Neural cell (in vitro differentiated cells): ENCODE measurements at regions not wholly inside any gene's neighbourhood (a gene's known extent, or its start where the extent isn't known, plus 50 kb on each side); places are given as distances from the start of the nearest gene placed in this dataset.

Experiments used
- EP300 ChIP-seq: fragments of 450-650 bp; conservative IDR thresholded peaks from 2 replicates; pipeline ENCODE4 v1.6.1; 2014; ENCODE audit warnings: antibody characterized with exemption, mild to moderate bottlenecking, moderate library complexity; ENCODE audit not compliant: poor library complexity, severe bottlenecking
- EZH2 ChIP-seq: fragments of 200-600, 300-800 bp; shearing (Covaris generic), sonication (generic); IDR thresholded peaks from 2 replicates; pipeline ENCODE4 v1.6.1; 2014; ENCODE audit warnings: antibody characterized with exemption, low read length, borderline replicate concordance, mild to moderate bottlenecking; ENCODE audit not compliant: insufficient read depth, poor library complexity, severe bottlenecking
- MXI1 ChIP-seq: fragments of 450-650 bp; conservative IDR thresholded peaks from 2 replicates; pipeline ENCODE4 v1.6.1; 2014; ENCODE audit warnings: antibody characterized with exemption, mild to moderate bottlenecking; ENCODE audit not compliant: poor library complexity, severe bottlenecking
- POLR2AphosphoS5 ChIP-seq: IDR thresholded peaks from 2 replicates; pipeline ENCODE4 v1.6.1; 2012
- RAD21 ChIP-seq: fragments of 450-650 bp; conservative IDR thresholded peaks from 2 replicates; pipeline ENCODE4 v1.6.1; 2014; ENCODE audit warnings: antibody characterized with exemption, mild to moderate bottlenecking, moderate library complexity
- SMC3 ChIP-seq: fragments of 450-650 bp; conservative IDR thresholded peaks from 2 replicates; pipeline ENCODE4 v1.6.1; 2014; ENCODE audit warnings: antibody characterized with exemption, mild to moderate bottlenecking, moderate library complexity; ENCODE audit not compliant: poor library complexity
- TAF1 ChIP-seq: IDR thresholded peaks from 2 replicates; pipeline ENCODE4 v1.6.1; 2012; ENCODE audit warnings: low read depth
- TF ChIP-seq, protein P1 (sequence below): fragments of 450-650 bp; IDR thresholded peaks from 2 replicates; pipeline ENCODE4 v1.5.1; 2014; ENCODE audit warnings: antibody characterized with exemption, mild to moderate bottlenecking, moderate library complexity; ENCODE audit not compliant: poor library complexity, severe bottlenecking

DNA sequence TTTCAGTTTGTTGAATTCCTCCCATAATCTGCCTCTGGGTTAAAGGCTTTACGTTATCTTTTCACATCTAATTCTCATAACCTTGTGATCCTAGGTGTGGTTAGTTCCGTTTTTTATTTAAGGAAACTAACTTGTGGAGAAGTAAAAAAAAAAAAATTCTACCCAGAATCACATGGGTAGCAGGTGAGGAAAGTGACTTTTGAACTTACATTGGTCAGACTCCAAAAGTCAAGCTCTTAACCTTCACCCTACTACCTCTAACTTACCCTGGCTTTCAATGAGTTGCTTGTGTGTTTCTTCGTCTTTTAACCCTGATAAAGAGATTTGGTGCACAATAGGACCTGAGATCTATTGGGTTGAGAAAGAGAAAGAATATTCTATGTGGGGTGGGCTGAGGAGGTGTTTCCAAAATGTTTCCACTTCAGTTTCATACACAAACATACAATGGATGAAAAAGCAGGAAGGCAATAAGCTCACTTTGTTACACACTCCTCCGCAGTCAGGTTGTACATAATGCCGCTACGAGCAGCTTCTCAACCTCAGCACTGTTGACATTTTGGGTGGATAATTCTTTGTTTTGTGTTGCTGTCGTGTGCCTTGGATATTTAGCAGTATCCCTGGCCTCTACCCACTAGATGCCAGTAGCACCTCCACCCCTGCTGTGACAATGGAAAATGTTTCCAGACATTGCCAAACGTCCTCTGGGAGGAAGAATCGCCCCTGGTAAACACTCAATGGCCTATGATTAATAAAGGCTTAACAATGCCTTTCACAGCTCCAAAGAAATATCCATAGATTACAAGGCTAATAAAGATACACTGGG, 193.0 kb upstream of the ZNF217 start:
- TF ChIP-seq, protein P1, sequence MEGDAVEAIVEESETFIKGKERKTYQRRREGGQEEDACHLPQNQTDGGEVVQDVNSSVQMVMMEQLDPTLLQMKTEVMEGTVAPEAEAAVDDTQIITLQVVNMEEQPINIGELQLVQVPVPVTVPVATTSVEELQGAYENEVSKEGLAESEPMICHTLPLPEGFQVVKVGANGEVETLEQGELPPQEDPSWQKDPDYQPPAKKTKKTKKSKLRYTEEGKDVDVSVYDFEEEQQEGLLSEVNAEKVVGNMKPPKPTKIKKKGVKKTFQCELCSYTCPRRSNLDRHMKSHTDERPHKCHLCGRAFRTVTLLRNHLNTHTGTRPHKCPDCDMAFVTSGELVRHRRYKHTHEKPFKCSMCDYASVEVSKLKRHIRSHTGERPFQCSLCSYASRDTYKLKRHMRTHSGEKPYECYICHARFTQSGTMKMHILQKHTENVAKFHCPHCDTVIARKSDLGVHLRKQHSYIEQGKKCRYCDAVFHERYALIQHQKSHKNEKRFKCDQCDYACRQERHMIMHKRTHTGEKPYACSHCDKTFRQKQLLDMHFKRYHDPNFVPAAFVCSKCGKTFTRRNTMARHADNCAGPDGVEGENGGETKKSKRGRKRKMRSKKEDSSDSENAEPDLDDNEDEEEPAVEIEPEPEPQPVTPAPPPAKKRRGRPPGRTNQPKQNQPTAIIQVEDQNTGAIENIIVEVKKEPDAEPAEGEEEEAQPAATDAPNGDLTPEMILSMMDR, result no peak
- TF ChIP-seq RAD21, result no peak
- no peak for TF ChIP-seq EP300
- TF ChIP-seq MXI1, result no peak
- no peak for TF ChIP-seq POLR2AphosphoS5
- TF ChIP-seq TAF1, result no peak
- TF ChIP-seq EZH2, result no peak
- no peak for TF ChIP-seq SMC3
